Stimulated activated CD8-positive, alpha-beta memory T cell treated with anti-CD3 and anti-CD28 coated beads, Interleukin-12 subunit alpha, Interleukin-12 subunit beta, amount 100 ng/mL, for 24 hours (primary cell): ENCODE measurements at regions not wholly inside any gene's neighbourhood (a gene's known extent, or its start where the extent isn't known, plus 50 kb on each side); places are given as distances from the start of the nearest gene placed in this dataset.
"Not testable (repeated sequence)": the region's sequence is repeated elsewhere in the genome, so short reads cannot be mapped to it uniquely, and the experiment has no call there.

Source experiments
- DNase-seq: peaks from one replicate; pipeline ENCODE4 v3.0.0-alpha.2; 2020; ENCODE audit errors: extremely low read depth

GRCh38 chr12:69028941-69029729 lies 96.2 kb upstream of the CPM start:
- no peak for DNase-seq

GRCh38 chr12:69030321-69030720 lies 97.3 kb upstream of the CPM start:
- no peak for DNase-seq

- no peak for DNase-seq
Observed at GRCh38 chr12:69036533-69036932, 103.6 kb upstream of the CPM start.

- DNase-seq = no peak
Observed at GRCh38 chr12:69036999-69037398, 104.0 kb upstream of the CPM start.

GRCh38 chr12:69039911-69040310 lies 106.9 kb upstream of the CPM start:
- DNase-seq = no peak

- no peak for DNase-seq
Observed at GRCh38 chr12:69042557-69042956, 109.6 kb upstream of the CPM start.

DNA sequence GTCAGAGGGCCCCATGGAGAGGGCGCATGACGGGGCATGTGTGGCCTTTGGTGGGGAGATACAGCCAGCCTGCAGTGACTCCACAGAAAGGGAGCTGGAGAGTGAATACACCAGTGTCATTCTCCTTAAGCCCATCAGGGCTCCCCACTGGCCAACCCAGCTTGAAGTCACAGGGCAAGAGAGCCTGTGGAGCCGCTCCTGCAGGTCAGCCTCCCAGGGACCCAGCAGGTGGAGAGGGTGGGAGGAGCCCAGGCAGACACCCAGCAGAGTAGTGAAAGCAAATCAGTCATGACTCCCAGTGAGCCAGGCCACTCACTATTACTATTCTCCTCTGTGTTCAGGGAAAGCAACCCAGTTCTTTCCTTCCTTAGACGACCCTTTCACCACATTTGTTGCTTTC lies 110.0 kb upstream of the CPM start:
- no peak for DNase-seq

- DNase-seq = no peak
Observed at GRCh38 chr12:69044887-69045286, 111.9 kb upstream of the CPM start.

GRCh38 chr12:69045430-69045829 lies 112.5 kb upstream of the CPM start:
- no peak for DNase-seq

DNA sequence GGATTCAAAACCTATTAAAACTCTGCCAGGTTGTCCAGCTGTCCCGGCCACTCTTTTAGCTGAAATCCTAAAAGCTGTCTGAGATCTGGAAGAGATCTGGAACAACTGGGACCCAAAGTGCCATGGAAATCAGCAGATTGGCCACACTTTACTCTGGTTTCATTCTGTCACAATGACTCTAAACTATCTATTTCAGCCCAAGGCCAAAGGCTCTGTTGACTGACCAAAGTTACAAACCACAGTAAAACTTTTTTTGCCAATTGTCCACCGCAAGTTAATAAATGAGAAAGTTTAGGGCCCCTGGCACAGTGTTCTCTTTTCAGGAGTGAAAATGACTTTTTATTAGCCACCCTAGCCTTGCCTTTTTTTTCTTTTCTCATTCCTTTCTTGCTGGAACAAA lies 113.4 kb upstream of the CPM start:
- DNase-seq = no peak

DNA sequence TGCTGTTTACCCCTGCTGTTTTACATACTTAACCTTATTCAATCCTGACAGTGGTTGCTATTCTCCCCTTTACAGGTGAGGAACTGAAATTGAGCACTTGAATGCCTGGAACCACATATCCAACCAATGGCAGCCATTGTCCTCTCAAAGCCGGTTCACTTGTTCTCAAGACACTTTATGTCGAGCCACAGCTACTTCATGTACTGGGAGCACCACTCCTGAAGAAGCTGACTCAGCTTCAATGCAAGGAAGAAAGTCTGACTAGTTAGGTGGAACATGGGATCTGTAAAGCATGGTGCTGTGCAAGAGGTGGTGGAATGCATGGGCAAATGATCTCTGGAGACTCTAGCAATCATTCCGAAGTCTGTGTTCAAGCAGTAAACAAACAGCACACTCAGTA lies 113.9 kb upstream of the CPM start:
- DNase-seq = no peak

DNA sequence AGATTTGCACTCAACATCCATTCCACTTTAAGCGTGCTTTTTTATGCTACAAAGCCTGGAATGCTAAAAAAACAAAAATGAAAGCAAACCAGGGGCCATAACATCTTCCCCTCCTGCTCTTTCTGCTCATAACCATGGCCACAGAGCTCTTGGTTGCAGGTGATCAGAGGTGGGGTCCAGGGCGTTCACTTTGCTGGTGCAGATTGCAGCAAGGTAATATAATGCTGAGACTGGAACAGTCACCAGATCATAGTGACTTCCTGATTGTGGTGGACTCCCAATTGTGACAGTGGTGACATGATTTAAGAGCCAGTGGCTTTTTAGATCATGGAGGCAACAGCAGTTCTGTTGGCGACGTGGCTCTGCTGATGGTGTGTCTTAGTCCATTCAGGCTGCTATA lies 115.0 kb upstream of the CPM start:
- DNase-seq = no peak

- not testable (repeated sequence) for DNase-seq
Observed at GRCh38 chr12:69049855-69050254, 116.9 kb upstream of the CPM start.

DNA sequence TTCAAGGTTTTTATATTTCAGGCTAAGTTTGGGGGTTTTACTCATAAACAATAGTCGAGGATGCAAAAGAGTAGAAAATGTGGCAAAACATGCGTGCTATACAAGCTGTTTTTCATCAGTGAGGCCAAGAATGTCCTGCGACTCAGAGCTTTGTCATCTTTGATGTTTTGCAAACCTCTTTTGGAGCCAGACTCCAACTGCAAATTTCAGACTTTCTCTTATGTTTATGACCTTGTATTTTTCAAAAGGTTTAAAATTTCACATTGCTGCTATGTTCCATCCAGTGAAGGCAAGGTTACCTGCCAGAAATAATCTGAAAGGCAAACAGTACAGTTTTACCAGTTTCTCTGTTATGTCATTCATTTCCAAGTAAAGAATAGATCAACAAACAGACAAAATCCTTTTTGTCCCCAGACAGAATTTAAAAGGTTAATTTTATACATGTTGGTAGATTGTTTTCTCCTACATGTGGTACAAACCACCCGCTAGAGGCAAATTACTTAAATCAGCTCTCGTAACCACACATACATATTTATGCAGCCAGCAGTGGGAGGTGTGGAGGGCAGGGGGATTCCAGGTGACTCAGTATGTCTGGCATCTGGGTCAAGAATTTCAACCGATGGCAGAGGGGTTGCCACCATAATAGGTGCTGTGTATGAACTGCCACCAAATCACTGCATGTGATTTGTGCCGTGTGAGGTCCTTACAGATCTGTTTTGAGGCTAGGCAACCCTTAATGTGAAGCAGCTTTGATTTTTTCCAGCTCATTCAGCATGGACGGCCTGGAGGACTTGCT lies 119.8 kb upstream of the CPM start:
- DNase-seq = no peak

- no peak for DNase-seq
Observed at GRCh38 chr12:69054343-69055056, 121.5 kb upstream of the CPM start.

GRCh38 chr12:69055280-69055679 lies 122.3 kb upstream of the CPM start:
- DNase-seq = no peak

DNA sequence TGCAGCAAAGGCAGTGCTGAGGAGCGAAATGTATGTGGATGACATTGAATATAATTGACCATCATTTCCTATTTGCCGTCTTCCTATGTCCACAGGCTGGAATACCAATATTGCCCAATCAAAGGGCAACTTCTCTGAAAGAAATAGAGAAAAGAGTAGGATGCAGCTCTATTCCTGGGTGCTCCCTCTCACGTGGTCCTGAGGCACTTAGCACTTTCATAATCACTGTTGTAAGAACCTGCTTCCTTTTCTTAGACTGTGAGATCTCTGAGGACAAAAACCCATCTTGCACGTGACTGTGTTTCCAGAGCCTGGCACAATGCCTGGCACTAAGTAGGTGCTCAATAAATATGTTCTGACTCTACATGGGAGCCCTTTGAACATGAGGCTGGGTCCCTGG lies 122.7 kb upstream of the CPM start:
- DNase-seq = no peak

GRCh38 chr12:69056743-69057515 lies 124.0 kb upstream of the CPM start:
- no peak for DNase-seq

DNA sequence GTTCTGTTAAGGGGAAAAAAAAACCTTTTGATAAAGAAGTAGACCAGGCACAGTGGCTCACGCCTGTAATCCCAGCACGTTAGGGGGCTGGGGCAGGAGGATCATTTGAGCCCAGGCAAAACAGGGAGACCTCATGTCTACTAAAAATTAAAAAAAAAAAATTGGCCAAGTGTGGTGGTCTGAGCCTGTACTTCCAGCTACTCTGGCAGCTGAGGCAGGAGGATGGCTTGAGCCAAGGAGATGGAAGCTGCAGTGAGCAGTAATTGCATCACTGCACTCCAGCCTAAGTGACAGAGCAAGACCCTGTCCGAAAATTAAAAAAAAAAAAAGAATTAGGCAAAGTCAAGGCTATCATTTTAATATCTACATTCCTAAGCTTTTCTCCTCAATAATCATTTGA lies 124.8 kb upstream of the CPM start:
- no peak for DNase-seq

GRCh38 chr12:69059465-69060457 lies 126.8 kb upstream of the CPM start:
- no peak for DNase-seq

- no peak for DNase-seq
Observed at GRCh38 chr12:69061574-69061973, 128.6 kb upstream of the CPM start.
